ENCODE measurements at regions not wholly inside any gene's neighbourhood (a gene's known extent, or its start where the extent isn't known, plus 50 kb on each side); places are given as distances from the start of the nearest gene placed in this dataset.

DNA sequence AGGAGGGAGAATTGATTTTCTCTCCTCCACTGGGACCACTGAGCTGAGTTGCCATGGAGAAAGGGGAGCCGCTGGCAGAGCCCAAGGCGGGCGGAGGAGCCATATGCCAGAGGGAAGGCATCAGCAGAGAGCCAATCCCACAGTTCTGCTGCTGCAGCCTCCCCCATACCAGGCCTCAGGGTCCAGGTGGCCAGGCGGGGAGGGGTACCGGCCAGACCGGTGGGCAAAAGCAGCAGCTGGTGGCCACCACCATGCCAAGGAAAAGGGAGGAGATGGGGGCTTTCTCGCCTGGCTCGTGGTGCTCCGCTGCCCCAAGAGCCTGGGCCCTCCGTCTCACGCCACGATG, 72.8 kb downstream of the PITPNM2 start:
- Histone ChIP-seq H3K4me3 (ENCODE audit: low read depth, low read length) (no peak overlapping the region), H3K36me3 (ENCODE audit: control insufficient read depth, insufficient read depth, low read length) (no peaks in the 10 kb centered on the region), H3K9me3 (no peaks in the 10 kb centered on the region), H3K27me3 (replicated peaks; ENCODE audit: control insufficient read depth, insufficient read depth, low read length) (no peaks in the 10 kb centered on the region), H3K4me1 (peaks cover 4% of the 10 kb centered on the region; the same call in 1 of the 2 replicates)
- TF ChIP-seq, protein P1, sequence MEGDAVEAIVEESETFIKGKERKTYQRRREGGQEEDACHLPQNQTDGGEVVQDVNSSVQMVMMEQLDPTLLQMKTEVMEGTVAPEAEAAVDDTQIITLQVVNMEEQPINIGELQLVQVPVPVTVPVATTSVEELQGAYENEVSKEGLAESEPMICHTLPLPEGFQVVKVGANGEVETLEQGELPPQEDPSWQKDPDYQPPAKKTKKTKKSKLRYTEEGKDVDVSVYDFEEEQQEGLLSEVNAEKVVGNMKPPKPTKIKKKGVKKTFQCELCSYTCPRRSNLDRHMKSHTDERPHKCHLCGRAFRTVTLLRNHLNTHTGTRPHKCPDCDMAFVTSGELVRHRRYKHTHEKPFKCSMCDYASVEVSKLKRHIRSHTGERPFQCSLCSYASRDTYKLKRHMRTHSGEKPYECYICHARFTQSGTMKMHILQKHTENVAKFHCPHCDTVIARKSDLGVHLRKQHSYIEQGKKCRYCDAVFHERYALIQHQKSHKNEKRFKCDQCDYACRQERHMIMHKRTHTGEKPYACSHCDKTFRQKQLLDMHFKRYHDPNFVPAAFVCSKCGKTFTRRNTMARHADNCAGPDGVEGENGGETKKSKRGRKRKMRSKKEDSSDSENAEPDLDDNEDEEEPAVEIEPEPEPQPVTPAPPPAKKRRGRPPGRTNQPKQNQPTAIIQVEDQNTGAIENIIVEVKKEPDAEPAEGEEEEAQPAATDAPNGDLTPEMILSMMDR (IDR thresholded peaks at IDR 0.05; ENCODE audit: insufficient read depth in 1 of 2, low read depth in 1 of 2, low read length in 1 of 2, severe bottlenecking in 1 of 2, unreplicated experiment in 1 of 2), result no peak
- Mint-ChIP-seq H3K27ac (ENCODE audit: unreplicated experiment) (no peak overlapping the region), H3K27me3 (ENCODE audit: insufficient read depth, unreplicated experiment) (no peaks in the 10 kb centered on the region), H3K9me3 (ENCODE audit: unreplicated experiment) (no peaks in the 10 kb centered on the region), H3K36me3 (ENCODE audit: insufficient read depth, unreplicated experiment) (no peaks in the 10 kb centered on the region), H3K4me3 (ENCODE audit: unreplicated experiment) (no peak overlapping the region), H3K4me1 (ENCODE audit: low read depth, unreplicated experiment) (no peaks in the 10 kb centered on the region)
- ChIA-PET CTCF (no interaction called here), POLR2A (no interaction called here)
- BruUV-seq (replicated peaks), result no TSS peak
- DNase-seq, result no peak
- intact Hi-C loops (cut with micrococcal nuclease; ENCODE audit: unreplicated experiment), result no loop called here

DNA sequence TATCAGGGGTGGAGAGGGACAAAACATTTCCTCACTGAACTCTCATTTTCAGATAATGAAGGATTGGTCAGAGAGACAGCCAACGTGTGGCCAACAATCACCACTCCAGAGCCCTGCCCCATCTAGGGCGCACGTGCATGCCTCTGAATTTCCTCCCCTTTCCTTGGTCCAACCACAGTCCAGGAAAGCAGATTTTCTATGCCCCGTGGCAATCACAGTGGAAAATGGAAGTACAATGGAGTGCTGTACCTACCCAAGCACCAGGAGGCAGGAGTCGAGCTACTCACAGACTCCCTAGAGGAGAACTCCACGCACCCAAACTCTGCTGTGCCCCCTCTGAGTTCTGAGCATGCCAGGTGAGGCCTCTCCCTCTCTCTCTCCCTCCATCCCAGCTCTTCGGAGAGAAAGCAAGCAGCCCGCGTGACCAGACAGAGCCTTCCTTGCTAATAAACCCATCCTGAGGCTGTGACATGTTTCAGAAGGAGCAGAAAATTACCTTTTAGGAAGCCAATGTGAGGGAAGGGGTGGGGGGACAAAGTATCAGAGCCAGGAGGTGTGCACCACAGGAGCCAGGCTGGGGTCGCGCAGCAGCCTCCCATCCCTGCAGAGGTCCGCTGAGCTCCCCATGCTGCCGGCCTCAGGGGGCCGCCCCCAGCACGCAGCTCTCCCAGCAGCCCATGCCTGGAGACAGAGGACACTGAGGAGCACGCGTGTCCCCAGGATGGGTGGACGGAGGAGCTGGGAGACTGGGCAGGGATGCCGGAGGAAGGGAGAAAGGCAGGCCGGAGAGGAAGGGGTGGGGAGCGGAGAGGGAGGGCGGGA, 73.4 kb downstream of the PITPNM2 start:
- no peak for DNase-seq
- H3K4me1 Mint-ChIP-seq (ENCODE audit: low read depth, unreplicated experiment), result no peaks in the 10 kb centered on the region
- Histone ChIP-seq H3K9me3 (no peaks in the 10 kb centered on the region), H3K27me3 (replicated peaks; ENCODE audit: control insufficient read depth, insufficient read depth, low read length) (no peaks in the 10 kb centered on the region), H3K36me3 (ENCODE audit: control insufficient read depth, insufficient read depth, low read length) (no peaks in the 10 kb centered on the region), H3K4me1 (peaks cover 4% of the 10 kb centered on the region; the same call in 1 of the 2 replicates), H3K4me3 (ENCODE audit: low read depth, low read length) (no peak overlapping the region)
- POLR2A ChIA-PET, result no interaction called here
- H3K36me3 Mint-ChIP-seq (ENCODE audit: insufficient read depth, unreplicated experiment), result no peaks in the 10 kb centered on the region
- no peaks in the 10 kb centered on the region for H3K27me3 Mint-ChIP-seq (ENCODE audit: insufficient read depth, unreplicated experiment)
- CTCF ChIA-PET, result no interaction called here
- TF ChIP-seq, protein P1 (IDR thresholded peaks at IDR 0.05; ENCODE audit: insufficient read depth in 1 of 2, low read depth in 1 of 2, low read length in 1 of 2, severe bottlenecking in 1 of 2, unreplicated experiment in 1 of 2), result no peak
- intact Hi-C loops (cut with micrococcal nuclease; ENCODE audit: unreplicated experiment), result no loop called here
- BruUV-seq (replicated peaks), result no TSS peak
- no peak overlapping the region for H3K27ac Mint-ChIP-seq (ENCODE audit: unreplicated experiment)
- H3K9me3 Mint-ChIP-seq (ENCODE audit: unreplicated experiment), result no peaks in the 10 kb centered on the region
- H3K4me3 Mint-ChIP-seq (ENCODE audit: unreplicated experiment), result no peak overlapping the region

DNA sequence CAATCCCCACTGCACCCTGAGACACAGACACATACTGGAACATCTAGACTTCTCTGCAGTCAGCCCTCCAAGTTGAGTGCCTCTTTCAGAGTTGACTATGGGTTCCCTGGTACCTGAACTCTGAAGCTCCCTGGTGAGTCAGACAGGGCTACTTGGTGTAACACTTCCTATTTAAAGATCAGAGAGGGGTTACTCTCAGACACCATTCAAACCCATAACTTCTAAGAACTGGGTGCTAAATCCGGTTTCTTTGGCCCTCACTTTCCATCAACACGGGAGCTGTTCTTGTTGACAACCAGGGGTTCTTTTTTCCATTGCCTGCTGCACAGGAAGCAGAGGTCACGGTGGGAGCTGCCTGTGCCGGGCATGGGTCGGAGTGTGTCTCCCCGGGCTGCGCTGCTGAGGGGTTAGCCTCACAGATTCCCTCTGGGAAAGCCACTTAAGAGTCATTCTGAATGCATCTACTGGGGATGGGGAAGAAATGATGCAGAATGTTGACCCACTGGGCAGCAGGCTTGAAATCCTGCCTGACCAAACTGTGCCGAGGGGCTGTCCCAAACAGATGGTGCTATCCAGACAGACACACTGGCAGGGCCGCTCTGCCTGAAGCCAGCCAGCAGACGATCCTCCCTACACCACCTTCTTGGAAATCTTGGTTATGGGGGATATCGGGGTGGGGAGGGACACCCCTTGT, 74.1 kb downstream of the PITPNM2 start:
- BruUV-seq (replicated peaks), result no TSS peak
- Mint-ChIP-seq H3K4me3 (ENCODE audit: unreplicated experiment) (no peak overlapping the region), H3K4me1 (ENCODE audit: low read depth, unreplicated experiment) (no peaks in the 10 kb centered on the region), H3K9me3 (ENCODE audit: unreplicated experiment) (no peaks in the 10 kb centered on the region), H3K27ac (ENCODE audit: unreplicated experiment) (no peak overlapping the region), H3K36me3 (ENCODE audit: insufficient read depth, unreplicated experiment) (no peaks in the 10 kb centered on the region), H3K27me3 (ENCODE audit: insufficient read depth, unreplicated experiment) (no peaks in the 10 kb centered on the region)
- Histone ChIP-seq H3K9me3 (no peaks in the 10 kb centered on the region), H3K36me3 (ENCODE audit: control insufficient read depth, insufficient read depth, low read length) (no peaks in the 10 kb centered on the region), H3K4me1 (peaks cover 4% of the 10 kb centered on the region; the same call in 1 of the 2 replicates), H3K27me3 (replicated peaks; ENCODE audit: control insufficient read depth, insufficient read depth, low read length) (no peaks in the 10 kb centered on the region), H3K4me3 (ENCODE audit: low read depth, low read length) (no peak overlapping the region)
- TF ChIP-seq, protein P1 (IDR thresholded peaks at IDR 0.05; ENCODE audit: insufficient read depth in 1 of 2, low read depth in 1 of 2, low read length in 1 of 2, severe bottlenecking in 1 of 2, unreplicated experiment in 1 of 2), result no peak
- intact Hi-C loops (cut with micrococcal nuclease; ENCODE audit: unreplicated experiment), result no loop called here
- ChIA-PET CTCF (no interaction called here), POLR2A (no interaction called here)
- DNase-seq, result no peak

Measured in Caco-2 (cell line).